ENCODE measurements at regions not wholly inside any gene's neighbourhood (a gene's known extent, or its start where the extent isn't known, plus 50 kb on each side); places are given as distances from the start of the nearest gene placed in this dataset.

DNA sequence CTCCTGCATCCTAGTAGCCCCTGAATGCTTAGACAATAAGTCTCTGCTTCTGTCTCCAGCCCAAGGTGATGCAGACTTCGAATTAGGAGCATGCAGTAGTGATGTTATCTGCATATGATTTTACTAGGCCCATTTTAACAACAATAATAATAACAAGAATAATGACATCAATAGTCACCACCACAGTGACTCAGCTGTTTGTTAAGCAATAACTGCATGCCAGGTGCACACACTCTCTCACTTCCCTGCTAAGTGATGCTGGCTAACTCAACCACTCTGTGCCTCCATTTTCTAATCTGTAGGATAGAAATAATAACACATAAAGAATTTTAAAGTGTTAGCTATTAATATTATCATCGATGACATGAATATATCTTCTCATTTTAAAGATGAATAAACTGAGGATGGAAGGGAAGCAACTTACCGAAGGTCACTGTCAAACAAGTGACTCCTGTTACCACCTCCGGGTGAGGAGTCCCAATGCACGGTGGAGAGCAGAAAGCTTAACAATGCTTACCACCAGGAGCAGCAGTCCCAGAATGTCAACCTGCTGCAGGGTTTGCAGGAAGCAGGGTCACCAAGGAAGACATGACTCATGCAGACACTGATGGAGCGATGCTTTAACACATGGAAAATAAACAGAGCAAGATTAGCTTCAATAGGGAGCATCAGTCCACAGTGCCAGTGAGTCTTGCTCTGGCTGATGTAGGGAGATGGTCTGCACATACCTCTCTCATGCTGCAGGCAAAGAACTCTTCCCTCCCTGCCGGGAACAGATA lies 290.2 kb downstream of the SPATA17 start:
- WGBS, 2 donors: 83% methylated on average over 7 of the region's 7 CpGs

DNA sequence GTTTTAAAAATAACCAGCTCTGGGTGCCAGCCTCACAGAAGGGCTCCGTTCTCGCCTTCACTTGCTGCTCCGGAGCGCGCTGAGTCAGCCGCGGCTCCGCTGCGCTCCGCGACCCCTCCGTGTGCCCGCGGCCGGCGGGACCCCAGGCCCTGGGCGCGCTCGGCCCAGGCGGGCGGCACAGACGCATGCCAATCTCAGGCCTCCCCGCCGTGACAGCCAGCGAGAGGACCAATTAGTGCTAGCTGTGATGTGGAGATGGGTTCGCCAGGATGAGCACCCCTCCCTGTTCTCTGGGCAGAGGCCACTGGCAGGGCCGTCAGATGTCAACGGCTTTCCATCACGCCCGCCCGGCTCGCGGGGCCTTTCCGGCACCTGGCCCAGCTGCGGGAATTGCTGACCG lies 293.8 kb downstream of the SPATA17 start:
- no peaks in the 10 kb centered on the region for H3K27me3 ChIP-seq (ENCODE audit: control insufficient read depth in 1 of 2, insufficient read depth in 2 of 2, low read length in 1 of 2)
- no peaks in the 10 kb centered on the region for H3K4me1 ChIP-seq (ENCODE audit: control insufficient read depth in 1 of 2, insufficient read depth in 2 of 2, low read length in 2 of 2)
- no peaks in the 10 kb centered on the region for H3K36me3 ChIP-seq (ENCODE audit: control insufficient read depth in 1 of 2, insufficient read depth in 2 of 2, low read length in 1 of 2)
- H3K27ac ChIP-seq (ENCODE audit: low read depth in 1 of 2, low read length in 2 of 2): no peak overlapping the region
- no peak for DNase-seq
- H3K4me3 ChIP-seq (ENCODE audit: low read length in 2 of 2): no peak overlapping the region
- ATAC-seq (ENCODE audit: low FRiP score): no peak
- no peaks in the 10 kb centered on the region for H3K9me3 ChIP-seq (ENCODE audit: control insufficient read depth, low read length)
- WGBS, 2 donors: 3 to 4% methylated on average over 36 of the region's 36 CpGs
- intact Hi-C loops (cut with DNase I): no loop called here

More for the DNA sequence above, 290.2 kb downstream of the SPATA17 start:
- H3K36me3 ChIP-seq (ENCODE audit: control insufficient read depth in 1 of 2, insufficient read depth in 2 of 2, low read length in 1 of 2): no peaks in the 10 kb centered on the region
- no peak overlapping the region for H3K27ac ChIP-seq (ENCODE audit: low read depth in 1 of 2, low read length in 2 of 2)
- intact Hi-C loops (cut with DNase I): no loop called here
- H3K4me1 ChIP-seq (ENCODE audit: control insufficient read depth in 1 of 2, insufficient read depth in 2 of 2, low read length in 2 of 2): no peaks in the 10 kb centered on the region
- no peak for DNase-seq
- no peaks in the 10 kb centered on the region for H3K9me3 ChIP-seq (ENCODE audit: control insufficient read depth, low read length)
- no peak for ATAC-seq (ENCODE audit: low FRiP score)
- H3K4me3 ChIP-seq (ENCODE audit: low read length in 2 of 2): no peak overlapping the region
- no peaks in the 10 kb centered on the region for H3K27me3 ChIP-seq (ENCODE audit: control insufficient read depth in 1 of 2, insufficient read depth in 2 of 2, low read length in 1 of 2)

DNA sequence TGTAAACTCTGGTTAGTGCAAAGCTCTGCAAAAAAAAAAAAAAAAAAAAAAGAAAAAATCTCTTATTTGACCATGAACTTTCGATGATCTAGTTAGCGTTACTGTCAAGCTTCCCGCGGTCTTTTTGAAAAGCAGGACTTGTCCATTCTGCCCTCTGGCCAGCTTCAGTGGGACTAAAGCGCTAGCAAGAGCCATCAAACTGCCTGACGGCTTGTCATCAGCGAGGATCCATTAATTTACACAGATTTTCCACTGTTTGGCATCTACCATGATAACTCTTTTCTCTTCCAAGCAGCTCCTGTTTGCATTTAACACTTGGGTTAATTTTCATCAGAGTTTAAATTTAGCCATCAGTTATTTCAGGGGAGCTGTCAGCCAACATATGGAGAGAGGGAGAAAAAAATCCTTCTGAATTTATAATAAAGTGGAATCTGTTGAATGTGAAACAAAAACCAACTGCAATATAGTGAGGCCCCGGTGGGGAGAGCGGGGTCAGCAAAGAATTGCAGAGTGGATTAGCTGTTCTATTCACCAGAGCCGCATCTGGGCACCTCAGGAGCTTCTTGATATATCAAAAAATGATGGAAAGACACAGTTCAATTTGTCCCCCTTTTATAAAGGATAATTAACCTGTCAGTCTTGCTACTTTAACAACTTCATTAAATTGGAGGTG lies 298.2 kb downstream of the SPATA17 start:
- H3K4me1 ChIP-seq (ENCODE audit: control insufficient read depth in 1 of 2, insufficient read depth in 2 of 2, low read length in 2 of 2): no peaks in the 10 kb centered on the region
- ATAC-seq (ENCODE audit: low FRiP score) (no peak), DNase-seq (no peak)
- no peak overlapping the region for H3K27ac ChIP-seq (ENCODE audit: low read depth in 1 of 2, low read length in 2 of 2)
- 68 to 72% methylated on average over 10 of the region's 10 CpGs for WGBS, 2 donors
- no peaks in the 10 kb centered on the region for H3K27me3 ChIP-seq (ENCODE audit: control insufficient read depth in 1 of 2, insufficient read depth in 2 of 2, low read length in 1 of 2)
- no peak overlapping the region for H3K4me3 ChIP-seq (ENCODE audit: low read length in 2 of 2)
- H3K9me3 ChIP-seq (ENCODE audit: control insufficient read depth, low read length): no peaks in the 10 kb centered on the region
- intact Hi-C loops (cut with DNase I): no loop called here
- H3K36me3 ChIP-seq (ENCODE audit: control insufficient read depth in 1 of 2, insufficient read depth in 2 of 2, low read length in 1 of 2): no peaks in the 10 kb centered on the region

DNA sequence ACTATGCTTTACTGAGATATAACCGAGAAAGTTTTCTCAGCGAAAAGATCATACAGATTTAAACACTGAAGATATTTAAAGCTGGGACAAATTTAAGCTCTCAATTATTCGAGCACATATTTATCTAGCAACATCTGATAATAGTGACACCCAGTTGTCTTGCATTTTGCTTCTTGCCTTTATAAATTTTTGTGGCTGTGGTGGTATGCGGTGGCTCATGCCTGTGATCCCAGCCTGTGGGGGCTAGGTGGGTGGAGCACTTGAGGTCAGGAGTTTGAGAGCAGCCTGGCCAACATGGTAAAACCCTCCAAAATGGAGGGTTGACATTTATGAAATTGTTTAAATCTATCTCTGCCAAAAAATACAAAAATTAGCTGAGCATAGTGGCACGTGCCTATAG lies 312.2 kb downstream of the SPATA17 start:
- Histone ChIP-seq H3K27me3 (ENCODE audit: control insufficient read depth in 1 of 2, insufficient read depth in 2 of 2, low read length in 1 of 2) (no peaks in the 10 kb centered on the region), H3K9me3 (ENCODE audit: control insufficient read depth, low read length) (peaks cover 2% of the 10 kb centered on the region), H3K4me3 (ENCODE audit: low read length in 2 of 2) (no peak overlapping the region), H3K36me3 (ENCODE audit: control insufficient read depth in 1 of 2, insufficient read depth in 2 of 2, low read length in 1 of 2) (no peaks in the 10 kb centered on the region), H3K27ac (ENCODE audit: low read depth in 1 of 2, low read length in 2 of 2) (no peak overlapping the region), H3K4me1 (ENCODE audit: control insufficient read depth in 1 of 2, insufficient read depth in 2 of 2, low read length in 2 of 2) (no peaks in the 10 kb centered on the region)
- ATAC-seq (ENCODE audit: low FRiP score): no peak
- intact Hi-C loops (cut with DNase I): no loop called here
- 61 to 71% methylated on average over 5 of the region's 5 CpGs for WGBS, 2 donors
- no peak for DNase-seq

DNA sequence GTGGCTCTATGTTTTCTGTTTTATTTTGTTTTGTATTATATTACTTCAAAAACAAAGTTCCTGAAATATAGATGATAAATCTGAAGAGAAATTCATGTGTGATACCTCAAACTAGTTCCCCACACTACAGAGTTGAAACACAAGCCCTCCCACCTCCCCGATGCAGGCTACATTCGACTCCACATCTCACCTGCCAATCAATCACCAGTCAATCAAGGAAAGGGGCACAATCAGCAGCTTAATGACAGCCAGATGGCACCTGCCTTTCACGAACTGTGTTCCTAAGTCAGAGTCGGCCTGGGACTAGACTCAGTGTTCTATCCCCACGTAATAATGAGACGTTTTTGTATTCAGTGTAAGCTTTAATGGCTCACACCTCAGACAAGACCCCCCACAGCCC lies 313.4 kb downstream of the SPATA17 start:
- ATAC-seq (ENCODE audit: low FRiP score): no peak
- no peak overlapping the region for H3K4me3 ChIP-seq (ENCODE audit: low read length in 2 of 2)
- no peaks in the 10 kb centered on the region for H3K36me3 ChIP-seq (ENCODE audit: control insufficient read depth in 1 of 2, insufficient read depth in 2 of 2, low read length in 1 of 2)
- DNase-seq: no peak
- intact Hi-C loops (cut with DNase I): no loop called here
- 68 to 69% methylated on average over 6 of the region's 6 CpGs for whole genome bisulfite sequencing, 2 donors
- peaks cover 2% of the 10 kb centered on the region for H3K9me3 ChIP-seq (ENCODE audit: control insufficient read depth, low read length)
- H3K27me3 ChIP-seq (ENCODE audit: control insufficient read depth in 1 of 2, insufficient read depth in 2 of 2, low read length in 1 of 2): no peaks in the 10 kb centered on the region
- H3K27ac ChIP-seq (ENCODE audit: low read depth in 1 of 2, low read length in 2 of 2): no peak overlapping the region
- H3K4me1 ChIP-seq (ENCODE audit: control insufficient read depth in 1 of 2, insufficient read depth in 2 of 2, low read length in 2 of 2): no peaks in the 10 kb centered on the region

DNA sequence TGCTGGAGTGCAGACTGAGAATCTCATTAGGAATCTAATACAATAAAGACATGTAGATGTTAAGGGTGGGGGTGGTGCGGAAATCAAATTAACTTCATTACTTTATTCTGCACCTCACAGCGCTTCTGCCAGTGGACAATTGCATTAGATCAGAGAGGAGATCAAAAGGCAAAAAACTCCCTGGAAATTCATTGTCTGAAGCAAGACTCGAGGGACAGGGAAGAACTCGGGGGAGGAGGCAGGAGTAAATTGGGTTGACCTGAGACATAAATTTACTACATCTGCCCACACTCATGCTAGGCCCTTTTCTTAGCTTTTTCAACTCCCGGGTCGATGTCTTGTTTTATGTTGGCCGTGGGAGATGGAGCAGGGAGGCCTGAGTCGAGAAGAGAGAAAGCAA lies 315.4 kb downstream of the SPATA17 start:
- Histone ChIP-seq H3K27ac (ENCODE audit: low read depth in 1 of 2, low read length in 2 of 2) (no peak overlapping the region), H3K4me3 (ENCODE audit: low read length in 2 of 2) (no peak overlapping the region), H3K36me3 (ENCODE audit: control insufficient read depth in 1 of 2, insufficient read depth in 2 of 2, low read length in 1 of 2) (no peaks in the 10 kb centered on the region), H3K27me3 (ENCODE audit: control insufficient read depth in 1 of 2, insufficient read depth in 2 of 2, low read length in 1 of 2) (no peaks in the 10 kb centered on the region), H3K9me3 (ENCODE audit: control insufficient read depth, low read length) (peaks cover 2% of the 10 kb centered on the region), H3K4me1 (ENCODE audit: control insufficient read depth in 1 of 2, insufficient read depth in 2 of 2, low read length in 2 of 2) (no peaks in the 10 kb centered on the region)
- WGBS, 2 donors: 82 to 84% methylated on average over 8 of the region's 8 CpGs
- ATAC-seq (ENCODE audit: low FRiP score) (no peak), DNase-seq (no peak)
- intact Hi-C loops (cut with DNase I): no loop called here

DNA sequence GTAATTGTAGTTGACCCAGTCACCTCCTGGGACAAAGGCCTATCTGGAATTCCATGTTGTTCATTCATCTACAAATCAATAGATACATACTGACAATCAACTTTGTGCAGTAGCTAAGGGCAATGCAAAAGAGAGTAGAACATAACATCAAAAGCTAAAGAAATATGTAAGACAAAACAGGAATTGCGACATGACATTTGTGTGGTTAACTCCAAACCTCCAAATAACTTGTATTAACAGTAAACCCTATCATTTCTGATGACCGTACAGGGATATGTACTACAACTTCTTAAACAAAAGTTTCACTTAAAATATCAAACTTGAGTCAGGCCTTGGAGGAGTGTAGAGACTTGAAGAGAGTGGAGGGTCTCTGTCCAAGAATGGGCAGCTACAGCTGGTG lies 317.6 kb downstream of the SPATA17 start:
- no peak for ATAC-seq (ENCODE audit: low FRiP score)
- no peaks in the 10 kb centered on the region for H3K27me3 ChIP-seq (ENCODE audit: control insufficient read depth in 1 of 2, insufficient read depth in 2 of 2, low read length in 1 of 2)
- H3K4me3 ChIP-seq (ENCODE audit: low read length in 2 of 2): no peak overlapping the region
- no peak overlapping the region for H3K27ac ChIP-seq (ENCODE audit: low read depth in 1 of 2, low read length in 2 of 2)
- H3K36me3 ChIP-seq (ENCODE audit: control insufficient read depth in 1 of 2, insufficient read depth in 2 of 2, low read length in 1 of 2): no peaks in the 10 kb centered on the region
- no peak for DNase-seq
- H3K4me1 ChIP-seq (ENCODE audit: control insufficient read depth in 1 of 2, insufficient read depth in 2 of 2, low read length in 2 of 2): no peaks in the 10 kb centered on the region
- peaks cover 2% of the 10 kb centered on the region for H3K9me3 ChIP-seq (ENCODE audit: control insufficient read depth, low read length)
- WGBS, 2 donors: 43 to 46% methylated on average over 2 of the region's 2 CpGs
- intact Hi-C loops (cut with DNase I): no loop called here

DNA sequence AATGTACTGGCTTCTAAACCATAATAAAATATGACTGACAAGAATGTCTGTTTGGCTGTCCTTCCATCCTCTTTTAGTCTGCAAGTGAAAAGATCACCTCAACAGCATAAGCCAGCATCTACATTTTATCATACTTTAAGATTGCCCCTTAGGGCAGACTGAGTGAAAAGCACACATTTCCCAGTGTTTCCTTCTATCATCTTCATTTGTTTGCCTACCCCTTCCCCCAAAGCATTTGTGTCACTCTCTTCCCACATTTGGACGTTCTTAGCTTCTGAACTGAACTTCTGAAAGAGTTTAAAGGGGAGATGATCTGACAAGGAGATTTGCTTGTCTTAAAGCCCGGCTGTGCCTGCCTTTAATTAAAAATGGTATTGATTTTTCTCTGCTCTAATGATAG lies 322.2 kb downstream of the SPATA17 start:
- H3K36me3 ChIP-seq (ENCODE audit: control insufficient read depth in 1 of 2, insufficient read depth in 2 of 2, low read length in 1 of 2): no peaks in the 10 kb centered on the region
- H3K9me3 ChIP-seq (ENCODE audit: control insufficient read depth, low read length): no peaks in the 10 kb centered on the region
- ATAC-seq (ENCODE audit: low FRiP score): no peak
- 40 to 45% methylated on average over 2 of the region's 2 CpGs for WGBS, 2 donors
- no peak overlapping the region for H3K27ac ChIP-seq (ENCODE audit: low read depth in 1 of 2, low read length in 2 of 2)
- intact Hi-C loops (cut with DNase I): no loop called here
- H3K4me1 ChIP-seq (ENCODE audit: control insufficient read depth in 1 of 2, insufficient read depth in 2 of 2, low read length in 2 of 2): no peaks in the 10 kb centered on the region
- no peak for DNase-seq
- no peaks in the 10 kb centered on the region for H3K27me3 ChIP-seq (ENCODE audit: control insufficient read depth in 1 of 2, insufficient read depth in 2 of 2, low read length in 1 of 2)
- H3K4me3 ChIP-seq (ENCODE audit: low read length in 2 of 2): no peak overlapping the region

DNA sequence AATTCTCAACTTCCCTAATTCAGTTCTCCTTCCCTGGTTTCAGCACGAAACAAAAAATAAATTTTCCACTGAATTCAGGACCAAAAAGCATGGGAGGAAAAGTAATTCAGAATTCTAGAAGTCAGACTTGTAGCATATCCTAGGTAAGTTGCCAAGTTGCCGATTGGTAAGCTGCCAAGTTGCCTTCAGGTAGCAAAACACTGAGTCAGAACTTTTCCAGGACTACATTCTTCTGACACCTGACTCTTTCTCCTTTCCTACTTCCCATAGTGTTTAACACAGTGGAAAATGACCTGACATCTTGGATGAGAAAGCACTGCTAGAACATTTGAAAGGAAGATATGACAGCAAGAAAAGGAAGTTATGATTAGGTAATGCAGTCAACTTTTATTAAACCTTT lies 322.8 kb downstream of the SPATA17 start:
- intact Hi-C loops (cut with DNase I): no loop called here
- 73 to 75% methylated on average over 2 of the region's 2 CpGs for WGBS, 2 donors

More for the DNA sequence above, 322.8 kb downstream of the SPATA17 start:
- Histone ChIP-seq H3K4me1 (ENCODE audit: control insufficient read depth in 1 of 2, insufficient read depth in 2 of 2, low read length in 2 of 2) (no peaks in the 10 kb centered on the region), H3K27me3 (ENCODE audit: control insufficient read depth in 1 of 2, insufficient read depth in 2 of 2, low read length in 1 of 2) (no peaks in the 10 kb centered on the region), H3K27ac (ENCODE audit: low read depth in 1 of 2, low read length in 2 of 2) (no peak overlapping the region), H3K4me3 (ENCODE audit: low read length in 2 of 2) (no peak overlapping the region), H3K36me3 (ENCODE audit: control insufficient read depth in 1 of 2, insufficient read depth in 2 of 2, low read length in 1 of 2) (no peaks in the 10 kb centered on the region), H3K9me3 (ENCODE audit: control insufficient read depth, low read length) (no peaks in the 10 kb centered on the region)
- DNase-seq (no peak), ATAC-seq (ENCODE audit: low FRiP score) (no peak)
